ENCODE measurements at regions not wholly inside any gene's neighbourhood (a gene's known extent, or its start where the extent isn't known, plus 50 kb on each side); places are given as distances from the start of the nearest gene placed in this dataset.

DNA sequence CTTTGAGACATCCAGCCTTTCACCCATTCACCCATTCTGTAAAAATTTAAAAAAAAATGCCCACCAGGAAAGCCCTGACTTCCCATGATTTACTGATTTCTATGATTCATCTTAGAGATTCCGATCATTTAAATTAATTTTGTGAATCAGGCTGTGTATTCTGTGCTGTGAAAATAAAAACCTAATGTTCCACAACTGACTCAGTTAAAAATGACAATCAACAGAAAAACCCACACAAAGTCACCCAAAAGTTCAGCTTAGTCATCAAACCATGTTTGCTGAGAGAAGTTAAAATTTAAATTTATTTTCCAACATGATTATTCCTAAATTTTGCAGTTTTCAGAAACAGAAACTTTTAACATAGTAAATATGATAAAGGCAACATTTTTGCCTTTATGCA, 509.9 kb downstream of the TENT5A start:
- DNase-seq (ENCODE audit: low spot score), result no peak

DNA sequence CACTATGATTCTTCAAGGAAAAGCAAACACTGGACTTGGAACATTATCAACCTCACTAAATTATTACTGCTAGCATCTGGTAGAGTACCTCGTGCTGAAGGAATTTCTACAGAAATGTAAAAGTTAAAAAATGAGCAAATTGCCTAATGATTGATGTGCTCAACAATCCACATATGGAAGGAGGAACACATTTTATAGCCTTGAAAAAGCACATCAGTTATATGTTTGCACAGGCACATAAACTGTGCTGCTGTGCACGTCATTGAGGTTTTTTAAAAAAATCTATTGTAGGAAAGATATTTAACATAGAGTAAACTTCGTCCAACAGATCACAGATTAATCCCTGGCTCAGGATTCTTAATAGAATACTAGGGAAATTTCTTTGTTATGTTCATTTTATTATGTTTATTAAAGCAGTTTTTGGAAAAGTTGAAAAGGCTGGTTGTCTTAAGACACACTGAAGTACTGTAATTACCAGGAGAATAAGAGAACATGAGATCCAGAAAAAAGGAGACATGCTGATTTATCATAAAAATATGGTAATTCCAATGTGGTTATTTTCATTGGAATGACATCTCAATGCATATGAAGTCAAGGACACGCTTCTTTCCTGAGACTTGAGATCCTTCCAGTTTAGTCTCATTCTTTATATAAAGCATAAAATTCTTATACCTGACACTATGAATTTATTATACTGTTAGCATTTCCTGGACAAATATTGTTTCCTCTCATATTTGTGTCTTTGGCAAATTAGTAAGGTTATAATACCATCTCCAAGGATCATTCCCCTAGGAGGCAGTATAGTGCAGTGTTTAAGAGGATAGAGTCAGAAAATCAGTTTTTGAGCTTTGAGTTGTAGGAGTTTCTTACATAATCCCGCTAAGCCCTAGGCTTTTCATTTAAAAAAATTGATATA, 511.1 kb downstream of the TENT5A start:
- DNase-seq (ENCODE audit: low spot score), result no peak

DNA sequence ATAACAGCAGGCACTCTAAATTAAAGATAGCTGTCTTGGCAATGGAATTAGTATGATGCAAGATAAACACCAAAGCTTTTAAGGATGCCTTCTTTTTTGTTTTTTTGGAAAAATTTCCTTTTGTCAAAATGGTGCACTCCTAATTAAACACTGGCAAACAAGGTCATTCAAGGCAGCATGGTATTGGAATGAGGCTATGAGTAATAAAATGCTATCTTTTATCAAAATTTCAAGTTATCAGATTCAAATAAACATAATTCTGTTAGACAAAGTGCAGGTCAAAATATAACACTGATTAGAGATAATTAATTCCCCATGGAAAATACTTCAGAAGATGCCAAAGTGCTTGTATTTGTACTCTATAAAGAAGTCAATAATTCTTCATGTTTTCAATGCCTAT, 514.1 kb downstream of the TENT5A start:
- DNase-seq (ENCODE audit: low spot score), result no peak

DNA sequence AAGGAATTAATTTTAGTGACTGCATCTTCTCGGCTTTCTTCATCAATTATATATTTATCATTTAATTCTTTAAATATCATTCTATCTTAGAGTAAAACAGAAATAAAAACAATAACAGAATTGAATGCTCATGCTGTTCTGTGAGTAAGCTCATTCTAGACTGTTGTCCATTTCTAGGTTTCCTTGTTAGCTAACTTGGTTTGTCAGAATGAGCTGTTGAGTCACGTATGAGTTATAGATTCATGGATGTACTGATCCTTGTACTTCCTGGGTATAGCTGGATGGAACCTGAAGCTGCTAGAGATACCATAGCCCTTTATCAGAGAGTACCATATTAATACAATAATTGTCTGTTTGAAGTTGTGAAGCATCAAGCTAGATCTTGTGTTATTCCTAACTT, 515.3 kb downstream of the TENT5A start:
- DNase-seq (ENCODE audit: low spot score), result no peak

DNA sequence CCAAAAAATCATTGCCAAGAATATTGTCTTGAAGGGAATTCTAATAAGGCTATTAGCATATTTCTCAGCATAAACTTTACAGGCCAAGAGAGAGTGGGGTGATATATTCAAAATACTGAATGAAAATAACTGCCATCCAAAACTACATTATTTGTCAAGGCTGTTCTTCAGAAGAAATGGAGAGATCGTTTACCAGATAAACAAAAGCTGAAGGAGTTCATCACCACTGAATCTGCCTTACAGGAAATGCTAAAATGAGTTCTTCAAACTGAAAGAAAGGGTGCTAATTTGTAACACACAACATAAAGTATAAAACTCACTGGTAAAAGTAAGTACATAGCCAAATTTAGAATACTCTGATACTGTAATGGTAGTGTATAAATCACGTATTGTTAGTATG, 517.0 kb downstream of the TENT5A start:
- no peak for DNase-seq (ENCODE audit: low spot score)

DNA sequence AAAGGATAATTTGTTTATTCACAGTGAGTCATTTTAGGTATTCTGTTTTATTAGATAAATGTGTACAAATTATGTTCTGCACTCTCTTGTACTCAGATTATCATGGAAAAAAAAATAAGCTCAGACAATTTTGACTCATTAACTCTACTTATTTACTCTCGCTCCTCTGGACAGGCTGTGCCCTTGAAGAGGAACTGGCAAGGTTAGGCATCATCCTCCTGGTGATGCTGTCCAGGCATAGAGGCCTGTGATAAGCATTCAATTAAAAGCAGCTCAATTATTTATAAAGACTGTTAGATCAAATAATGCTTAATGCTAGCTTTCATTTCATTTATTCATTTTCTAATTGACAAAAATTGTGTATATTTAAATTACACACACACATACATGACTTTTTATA, 518.5 kb downstream of the TENT5A start:
- no peak for DNase-seq (ENCODE audit: low spot score)

DNA sequence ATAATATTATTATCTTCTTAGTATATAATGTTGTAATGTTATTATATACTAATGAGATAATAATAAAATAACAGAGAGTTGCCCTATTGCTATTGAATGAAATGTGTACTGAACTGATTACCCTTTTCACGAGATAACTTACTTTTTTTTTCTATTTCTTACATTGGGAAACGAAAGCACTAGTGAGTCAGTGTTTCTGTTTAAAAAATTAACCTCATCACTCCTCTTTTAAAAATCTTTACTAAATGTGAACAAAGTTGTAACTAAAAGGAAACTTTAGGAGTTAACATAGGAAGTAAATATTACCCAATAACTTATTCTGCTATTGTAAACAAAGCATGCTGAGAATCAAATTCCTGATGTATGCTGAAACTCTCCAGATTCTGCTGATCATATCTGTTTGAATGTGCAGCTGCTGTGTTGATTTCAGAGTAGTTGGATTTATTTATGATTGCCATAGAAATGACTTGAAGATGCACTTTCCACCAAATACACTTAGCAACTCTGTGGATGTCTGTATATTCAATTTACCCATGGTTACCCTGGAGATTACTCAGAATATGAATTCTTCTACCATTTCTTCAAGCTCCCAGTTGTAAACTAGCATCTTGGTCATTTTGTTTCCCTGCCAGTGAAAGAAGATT, 523.4 kb downstream of the TENT5A start:
- DNase-seq (ENCODE audit: low spot score), result no peak

DNA sequence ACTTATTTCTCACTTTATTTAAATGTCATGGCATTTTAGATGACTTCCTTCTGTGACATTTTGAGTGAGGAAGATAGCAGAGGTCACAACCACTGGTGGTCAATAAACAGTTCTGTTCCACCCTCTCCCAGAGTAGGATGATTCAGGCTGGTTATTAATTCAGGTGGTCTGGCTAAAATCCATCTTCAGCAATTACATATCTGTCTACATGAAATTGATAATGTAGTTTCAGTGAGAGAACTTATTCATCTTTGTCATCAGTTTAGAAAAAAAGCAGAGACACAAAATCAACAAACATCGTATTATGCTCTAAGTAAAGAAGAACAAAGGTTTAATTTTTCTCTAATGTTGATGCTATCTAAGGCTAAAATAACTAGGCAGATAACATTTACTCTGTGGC, 525.5 kb downstream of the TENT5A start:
- no peak for DNase-seq (ENCODE audit: low spot score)

DNA sequence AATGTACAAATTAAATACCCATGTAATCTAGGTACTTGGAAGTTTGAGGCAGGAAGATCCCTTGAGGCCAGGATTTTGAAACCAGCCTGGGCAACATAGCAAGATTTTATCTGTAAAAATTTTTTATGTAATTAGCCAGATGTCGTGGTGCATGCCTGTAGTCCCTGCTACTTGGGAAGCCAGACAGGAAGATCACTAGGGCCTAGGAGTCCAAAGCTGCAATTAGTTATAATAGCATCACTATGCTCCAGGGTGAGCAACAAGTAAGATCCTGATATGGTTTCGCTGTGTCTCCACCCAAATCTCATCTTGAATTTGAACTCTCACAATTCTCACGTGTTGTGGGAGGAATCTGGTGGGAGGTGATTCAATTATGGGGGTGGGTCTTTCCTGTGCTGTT, 535.8 kb downstream of the TENT5A start:
- DNase-seq (ENCODE audit: low spot score), result no peak

DNA sequence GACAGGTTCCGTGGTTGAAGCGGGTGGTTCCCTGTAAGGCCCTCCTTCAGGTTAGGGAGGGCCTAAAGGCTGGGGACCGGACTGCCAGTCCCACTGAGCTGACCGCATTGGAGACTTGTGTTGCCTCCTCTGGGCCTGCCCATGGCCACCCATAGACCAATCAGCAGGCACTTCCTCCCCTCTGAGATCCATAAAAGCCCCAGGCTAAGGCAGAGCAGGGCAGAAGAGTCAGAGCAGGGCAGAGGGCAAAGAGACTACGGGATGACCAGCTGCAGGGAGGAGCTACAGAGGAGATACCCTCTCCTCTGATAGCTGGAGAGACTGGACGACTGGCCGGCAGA, 537.4 kb downstream of the TENT5A start:
- no peak for DNase-seq (ENCODE audit: low spot score)

DNA sequence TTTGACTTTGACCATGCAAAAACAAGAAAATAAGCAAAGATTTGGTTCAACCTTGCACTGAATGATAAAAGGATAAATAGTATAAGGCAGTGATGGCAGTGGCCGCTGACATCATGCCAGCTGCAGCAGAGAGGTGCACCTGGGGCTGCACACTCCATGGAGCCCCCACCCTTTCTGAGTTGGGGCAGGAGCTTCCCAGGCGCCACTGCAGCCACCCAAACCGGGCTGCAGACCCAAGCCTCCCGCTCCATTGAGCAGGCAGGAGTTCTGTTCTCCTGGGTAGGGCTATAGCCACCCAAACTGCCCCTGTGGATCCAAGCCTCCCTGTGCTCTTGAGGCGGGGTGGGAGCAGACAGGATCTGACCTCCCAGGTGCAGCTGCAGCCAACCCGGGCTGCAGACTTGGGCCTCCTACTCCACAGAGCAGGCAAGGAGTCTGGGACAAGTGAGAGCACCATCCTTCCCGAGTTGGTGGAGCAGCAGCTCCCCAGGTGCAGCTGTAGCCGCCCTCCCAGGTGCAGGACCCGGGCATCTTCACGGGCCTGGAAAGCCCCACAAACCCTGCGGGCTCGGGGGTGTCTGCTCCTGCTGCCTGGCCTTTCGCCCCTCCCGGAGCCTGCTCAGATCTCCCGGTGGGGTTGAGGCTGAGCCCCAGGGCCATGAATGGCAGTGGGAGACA, 537.9 kb downstream of the TENT5A start:
- DNase-seq (ENCODE audit: low spot score), result no peak

DNA sequence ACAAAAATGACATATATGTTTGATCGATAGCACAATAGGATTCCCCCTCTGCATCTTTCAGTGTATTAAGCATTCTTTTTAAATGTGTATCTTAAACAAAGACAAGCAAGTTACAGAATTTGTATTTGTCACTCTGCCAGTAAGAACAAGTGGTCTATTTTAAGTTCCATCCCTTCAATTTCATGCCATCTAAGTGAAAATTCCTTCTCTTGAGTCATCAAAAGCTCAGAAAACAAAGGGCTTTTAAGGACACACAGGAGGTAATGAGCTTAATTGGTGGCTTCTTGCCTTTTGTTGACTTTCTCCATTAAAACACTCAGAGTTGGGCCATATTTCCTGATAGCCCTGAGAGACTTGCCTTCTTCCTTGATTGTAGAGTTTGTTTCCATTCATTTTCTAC, 547.8 kb downstream of the TENT5A start:
- DNase-seq (ENCODE audit: low spot score), result no peak

DNA sequence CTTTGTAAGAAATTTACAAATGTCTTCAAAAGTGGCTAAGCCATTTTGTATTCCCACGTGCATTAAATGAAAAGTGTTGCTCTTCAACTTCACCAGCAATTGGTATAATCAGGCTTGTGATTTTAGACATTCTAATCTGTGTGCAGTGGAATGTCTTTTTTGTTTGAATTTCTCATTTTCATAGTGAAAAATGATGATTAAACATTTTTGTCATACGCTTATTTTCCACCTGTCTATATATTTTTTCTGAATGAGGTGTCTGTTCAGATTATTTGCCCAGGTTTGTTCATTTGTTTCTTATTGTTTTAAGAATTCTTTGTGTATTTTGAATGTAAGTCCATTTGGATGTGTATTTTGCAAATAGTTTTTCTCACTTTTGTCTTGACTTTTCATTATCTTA, 558.1 kb downstream of the TENT5A start:
- DNase-seq (ENCODE audit: low spot score), result no peak

DNA sequence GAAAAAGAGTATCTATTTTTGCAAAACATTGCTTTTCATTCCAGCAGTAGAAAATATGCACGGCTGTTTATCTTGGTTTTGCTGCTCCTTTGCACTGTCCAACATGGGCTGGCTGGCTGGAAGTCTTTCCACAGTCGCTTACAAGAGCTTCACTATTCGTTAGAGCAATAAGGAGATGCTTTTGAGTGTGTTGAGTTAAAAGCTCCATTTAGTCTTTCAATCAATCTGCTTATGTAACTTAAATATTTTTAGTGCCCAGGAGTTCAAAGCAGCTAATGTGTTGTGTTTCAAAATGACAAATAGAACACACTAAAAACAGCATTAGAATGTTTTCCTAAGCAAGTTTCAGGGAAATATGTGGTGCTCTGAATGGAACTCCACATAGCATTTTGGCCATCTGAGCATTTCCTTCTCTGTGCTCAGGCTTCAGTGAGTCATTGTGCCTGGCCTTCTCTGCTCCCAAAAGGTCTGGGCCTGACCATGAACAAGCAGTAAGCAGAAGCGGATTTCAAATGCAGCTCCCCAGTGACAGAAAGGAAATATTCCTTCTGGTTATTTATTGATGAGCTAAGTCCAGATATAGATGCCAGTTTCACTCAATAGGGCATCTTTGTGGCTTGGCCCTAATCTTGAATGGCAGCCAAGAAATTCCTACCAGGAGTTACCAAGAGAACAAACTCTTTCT, 580.3 kb downstream of the TENT5A start:
- DNase-seq (ENCODE audit: low spot score), result peak; percentile 72

DNA sequence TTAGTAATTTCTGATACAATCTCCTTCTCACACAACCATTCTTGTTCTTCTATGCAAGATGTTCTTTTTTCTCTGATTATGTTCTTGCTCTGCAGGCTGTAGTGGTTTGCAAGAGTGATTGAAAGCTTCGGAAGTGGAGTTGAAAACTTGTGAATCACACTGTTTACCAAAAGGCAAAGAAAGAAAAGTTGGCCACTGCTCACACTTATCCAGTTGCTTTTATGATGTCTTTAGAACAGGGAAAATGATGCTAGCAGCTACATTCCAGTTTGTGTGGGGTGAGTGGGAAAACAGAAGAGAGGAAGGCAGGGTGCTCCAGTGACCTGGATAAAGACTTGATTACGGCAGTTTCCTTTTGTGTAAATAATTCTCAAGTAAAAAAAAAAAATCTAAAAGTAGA, 583.3 kb downstream of the TENT5A start:
- no peak for DNase-seq (ENCODE audit: low spot score)

DNA sequence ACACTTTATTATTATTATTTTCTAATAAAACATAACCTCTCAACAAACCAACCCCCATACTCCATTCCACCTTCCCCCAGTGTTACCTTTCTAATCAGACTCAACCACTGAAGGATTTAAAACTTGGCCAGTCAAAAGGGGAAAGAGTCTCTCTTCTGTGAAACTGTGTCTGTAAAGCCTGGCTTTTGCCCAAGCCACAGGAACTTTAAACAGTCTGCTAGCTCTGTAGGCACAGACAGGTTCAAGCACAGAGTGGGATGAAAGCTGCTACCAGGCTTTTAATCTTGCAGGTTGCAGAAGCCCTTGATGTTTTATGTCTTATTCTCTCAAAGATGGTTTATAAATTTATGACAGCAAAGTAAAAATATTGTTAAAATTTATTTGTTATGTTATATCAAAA, 585.7 kb downstream of the TENT5A start:
- DNase-seq (ENCODE audit: low spot score), result peak; percentile 20

DNA sequence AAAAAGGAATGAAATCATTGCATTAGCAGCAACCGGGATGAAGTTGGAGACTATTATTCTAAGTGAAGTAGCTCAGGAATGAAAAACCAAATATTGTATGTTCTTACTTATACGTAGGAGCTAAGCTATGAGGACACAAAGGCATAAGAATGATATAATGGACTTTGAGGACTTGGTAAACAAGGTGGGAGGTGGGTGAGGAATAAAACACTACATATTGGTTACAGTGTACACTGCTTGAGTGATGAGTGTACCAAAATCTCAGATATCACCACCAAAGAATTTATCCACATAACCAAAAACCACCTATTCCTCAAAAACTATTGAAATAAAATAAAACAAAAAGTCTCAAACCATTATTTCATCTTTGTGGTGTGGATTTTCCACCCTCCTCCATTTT, 593.5 kb downstream of the TENT5A start:
- DNase-seq (ENCODE audit: low spot score), result no peak

DNA sequence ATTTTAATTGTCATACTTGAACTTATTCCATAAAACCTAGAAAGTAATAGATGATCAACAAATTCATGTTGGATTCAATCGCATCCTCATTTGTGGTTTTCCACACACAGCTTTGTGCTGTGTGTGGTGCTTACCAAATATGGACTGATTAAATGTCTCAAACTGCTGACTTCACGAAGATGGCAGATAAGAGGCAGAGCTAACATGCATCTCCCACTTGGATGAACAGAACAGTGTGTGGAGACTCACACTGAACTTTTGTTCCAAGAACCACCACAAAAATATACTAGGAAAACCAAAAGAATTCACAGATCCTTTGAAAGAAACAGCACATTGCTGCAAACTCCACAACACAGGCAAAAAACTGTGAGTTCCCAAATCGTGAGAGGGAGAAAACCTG, 603.7 kb downstream of the TENT5A start:
- no peak for DNase-seq (ENCODE audit: low spot score)

DNA sequence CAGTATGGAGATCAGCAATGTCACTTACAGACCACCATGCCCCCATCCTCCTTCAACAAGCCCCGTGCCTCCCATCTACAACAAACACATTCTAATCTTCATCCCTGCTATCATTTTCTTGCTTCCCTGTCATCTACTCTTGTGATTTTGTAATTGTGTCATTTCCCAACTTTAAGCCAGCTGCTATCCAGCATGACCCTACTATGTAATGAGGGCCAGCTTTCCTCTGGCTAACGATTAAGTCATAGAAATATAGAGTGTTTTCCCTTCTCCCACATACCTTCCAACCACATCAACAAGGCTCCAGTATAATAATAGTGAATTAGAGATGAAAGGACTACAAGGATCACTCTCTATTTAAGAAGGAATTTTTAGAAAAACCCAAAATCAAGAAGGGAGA, 607.0 kb downstream of the TENT5A start:
- no peak for DNase-seq (ENCODE audit: low spot score)

DNA sequence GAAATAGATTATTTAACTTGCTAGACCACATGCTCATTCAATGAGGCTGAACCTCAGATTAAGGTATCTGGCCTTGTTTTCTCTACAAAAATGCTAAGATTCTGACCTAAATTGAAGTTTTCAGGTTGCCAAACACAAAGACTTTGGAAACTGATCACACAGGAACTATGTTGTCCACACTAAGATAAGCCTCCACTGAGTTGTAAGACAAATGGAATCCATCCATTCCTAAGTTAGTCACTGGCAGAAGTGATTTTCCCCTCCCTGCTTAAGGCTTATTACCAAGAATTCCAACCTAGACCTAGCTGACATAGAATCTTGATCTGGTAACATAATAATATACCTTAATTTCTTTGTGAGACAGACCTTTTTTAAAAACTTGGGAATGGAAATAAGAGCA, 608.1 kb downstream of the TENT5A start:
- no peak for DNase-seq (ENCODE audit: low spot score)

DNA sequence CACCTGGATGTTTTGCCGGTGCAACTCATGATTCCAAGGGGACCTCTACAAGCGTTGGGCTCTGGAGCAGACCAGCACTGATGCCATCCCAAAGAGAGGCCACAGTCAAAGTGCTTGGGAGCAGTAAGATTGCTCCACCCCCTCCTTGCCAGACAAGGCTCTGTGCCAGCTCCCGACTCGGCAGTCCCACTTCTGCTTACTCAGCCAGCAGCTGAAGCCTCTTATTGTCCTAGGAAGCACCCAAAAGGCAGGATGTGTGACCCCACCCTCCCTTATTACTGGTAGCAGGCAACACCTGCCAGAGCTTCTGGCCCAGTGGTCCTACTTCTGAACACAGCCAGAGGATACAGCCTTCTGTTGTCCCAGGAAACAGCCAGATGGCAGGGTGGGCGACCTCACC, 614.2 kb downstream of the TENT5A start:
- DNase-seq (ENCODE audit: low spot score), result no peak

DNA sequence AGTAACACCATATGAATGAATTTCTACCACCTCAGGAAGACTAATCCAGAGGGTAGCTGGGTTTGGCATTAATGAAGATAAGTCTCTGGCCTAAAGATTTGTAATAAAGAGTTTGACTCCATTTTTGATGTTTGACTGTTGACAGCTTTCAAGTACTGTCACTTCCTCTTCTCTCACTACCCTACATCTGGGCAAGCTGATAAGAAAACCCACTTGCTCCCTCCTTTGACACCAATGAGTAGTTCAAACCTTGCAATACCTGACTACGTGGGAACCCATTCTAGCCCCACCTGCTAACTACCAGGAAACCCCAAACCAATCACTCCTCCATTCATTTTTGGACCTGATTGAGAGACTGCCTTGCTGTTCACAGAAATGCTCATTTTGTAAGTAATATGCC, 621.5 kb downstream of the TENT5A start:
- DNase-seq (ENCODE audit: low spot score), result no peak

DNA sequence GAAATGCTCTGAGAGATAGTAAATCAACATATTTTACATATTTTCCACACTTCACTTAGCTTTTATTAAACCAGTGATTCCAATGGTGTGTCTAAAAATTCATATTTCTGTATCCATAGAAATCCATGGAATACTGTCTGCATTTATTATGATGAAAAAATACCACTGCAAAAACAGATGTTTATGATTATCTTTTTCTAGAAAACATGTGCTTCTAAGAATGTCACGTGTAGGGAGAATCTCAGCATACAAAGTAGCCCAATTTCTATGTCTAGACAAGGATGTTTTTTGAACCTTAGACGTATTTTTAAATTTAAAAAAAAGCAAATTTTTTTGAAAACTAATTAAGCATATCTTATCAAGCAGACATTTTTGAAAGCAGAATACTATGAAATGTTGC, 622.4 kb downstream of the TENT5A start:
- DNase-seq (ENCODE audit: low spot score), result no peak

Measured in mucosa of gallbladder (tissue), 1 donor.